ENCODE measurements at regions not wholly inside any gene's neighbourhood (a gene's known extent, or its start where the extent isn't known, plus 50 kb on each side); places are given as distances from the start of the nearest gene placed in this dataset.
"Not testable (repeated sequence)": the region's sequence is repeated elsewhere in the genome, so short reads cannot be mapped to it uniquely, and the experiment has no call there.

GRCh38 chr10:30743586-30743985 is 114.0 kb upstream of the LYZL2 start:
- POLR2A ChIA-PET (ENCODE audit: low non-redundant PET): no interaction called here
- no peak overlapping the region for H3K27ac ChIP-seq
- DNase-seq (ENCODE audit: low spot score): no peak
- TF ChIP-seq, protein P1, sequence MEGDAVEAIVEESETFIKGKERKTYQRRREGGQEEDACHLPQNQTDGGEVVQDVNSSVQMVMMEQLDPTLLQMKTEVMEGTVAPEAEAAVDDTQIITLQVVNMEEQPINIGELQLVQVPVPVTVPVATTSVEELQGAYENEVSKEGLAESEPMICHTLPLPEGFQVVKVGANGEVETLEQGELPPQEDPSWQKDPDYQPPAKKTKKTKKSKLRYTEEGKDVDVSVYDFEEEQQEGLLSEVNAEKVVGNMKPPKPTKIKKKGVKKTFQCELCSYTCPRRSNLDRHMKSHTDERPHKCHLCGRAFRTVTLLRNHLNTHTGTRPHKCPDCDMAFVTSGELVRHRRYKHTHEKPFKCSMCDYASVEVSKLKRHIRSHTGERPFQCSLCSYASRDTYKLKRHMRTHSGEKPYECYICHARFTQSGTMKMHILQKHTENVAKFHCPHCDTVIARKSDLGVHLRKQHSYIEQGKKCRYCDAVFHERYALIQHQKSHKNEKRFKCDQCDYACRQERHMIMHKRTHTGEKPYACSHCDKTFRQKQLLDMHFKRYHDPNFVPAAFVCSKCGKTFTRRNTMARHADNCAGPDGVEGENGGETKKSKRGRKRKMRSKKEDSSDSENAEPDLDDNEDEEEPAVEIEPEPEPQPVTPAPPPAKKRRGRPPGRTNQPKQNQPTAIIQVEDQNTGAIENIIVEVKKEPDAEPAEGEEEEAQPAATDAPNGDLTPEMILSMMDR (conservative IDR thresholded peaks at IDR 0.05; ENCODE audit: low read depth): no peak
- CTCF ChIA-PET: no interaction called here

GRCh38 chr10:30742471-30742870 is 112.9 kb upstream of the LYZL2 start:
- ChIA-PET POLR2A (ENCODE audit: low non-redundant PET) (no interaction called here), CTCF (interaction anchor here (0.5 kb wide), 1 partner anchor 588 kb away, joined by 5 read pairs; no protein-coding TSS in a partner anchor)
- DNase-seq (ENCODE audit: low spot score): no peak
- TF ChIP-seq, protein P1 (conservative IDR thresholded peaks at IDR 0.05; ENCODE audit: low read depth): no peak
- no peak overlapping the region for H3K27ac ChIP-seq

- H3K27ac ChIP-seq; CTCF ChIA-PET; DNase-seq (ENCODE audit: low spot score); POLR2A ChIA-PET (ENCODE audit: low non-redundant PET): not testable (repeated sequence)
These were observed 111.2 kb upstream of the LYZL2 start for GRCh38 chr10:30740774-30741173.

GRCh38 chr10:30738416-30738815 is 108.9 kb upstream of the LYZL2 start:
- DNase-seq (ENCODE audit: low spot score): no peak
- POLR2A ChIA-PET (ENCODE audit: low non-redundant PET): no interaction called here
- TF ChIP-seq, protein P1 (conservative IDR thresholded peaks at IDR 0.05; ENCODE audit: low read depth): no peak
- CTCF ChIA-PET: no interaction called here
- no peak overlapping the region for H3K27ac ChIP-seq

DNA sequence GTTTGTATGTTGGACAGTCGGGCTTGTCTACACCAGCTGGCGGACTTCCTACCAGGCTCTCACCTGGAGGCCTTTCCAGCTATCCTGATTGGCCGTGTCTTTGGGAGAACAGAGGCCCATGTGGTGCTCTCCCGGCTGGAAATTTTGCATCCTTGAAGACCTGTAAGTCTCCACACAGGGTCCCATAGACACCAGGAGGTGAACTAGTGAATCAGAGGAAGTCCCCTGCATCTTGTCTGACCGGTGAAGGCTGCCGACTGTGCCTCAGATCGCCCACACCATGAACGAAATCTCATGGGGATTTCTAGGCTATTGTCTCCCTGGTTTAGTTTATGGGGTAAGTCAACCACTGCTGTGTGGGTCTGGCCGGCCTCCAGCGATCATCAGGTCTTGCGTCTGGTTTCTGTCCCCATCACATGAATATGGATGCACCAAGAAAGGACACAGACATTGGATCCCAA is 108.4 kb upstream of the LYZL2 start:
- TF ChIP-seq, protein P1 (conservative IDR thresholded peaks at IDR 0.05; ENCODE audit: low read depth): no peak
- ChIA-PET CTCF (no interaction called here), POLR2A (ENCODE audit: low non-redundant PET) (no interaction called here)
- no peak for DNase-seq (ENCODE audit: low spot score)
- H3K27ac ChIP-seq: no peak overlapping the region

DNA sequence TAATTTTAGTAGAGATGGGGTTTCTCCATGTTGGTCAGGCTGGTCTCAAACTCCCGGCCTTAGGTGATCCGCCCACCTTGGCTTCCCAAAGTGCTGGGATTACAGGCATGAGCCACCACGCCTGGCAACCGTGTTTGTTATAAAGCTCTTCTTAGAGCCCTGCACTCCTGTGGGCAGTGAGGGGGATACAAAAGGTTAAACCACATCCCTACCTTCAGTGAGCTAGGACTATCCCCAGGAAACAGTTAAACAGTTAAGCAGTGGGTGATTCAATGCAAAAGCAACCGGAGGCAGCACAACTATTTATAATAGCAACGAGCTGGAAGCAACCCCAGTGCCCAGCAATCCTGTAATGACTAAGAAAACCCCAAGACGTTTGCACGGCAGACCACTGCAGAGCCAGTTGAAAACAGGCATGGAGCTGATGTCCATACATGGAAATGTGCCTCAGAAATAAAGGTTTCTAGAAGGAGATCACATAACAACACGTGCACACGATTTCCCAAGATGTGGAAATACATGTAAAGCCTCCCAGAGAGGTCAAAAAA is 107.2 kb upstream of the LYZL2 start:
- no peak overlapping the region for H3K27ac ChIP-seq
- ChIA-PET POLR2A (ENCODE audit: low non-redundant PET) (no interaction called here), CTCF (no interaction called here)
- TF ChIP-seq, protein P1 (conservative IDR thresholded peaks at IDR 0.05; ENCODE audit: low read depth): no peak
- peak; percentile 36 for DNase-seq (ENCODE audit: low spot score)

- CTCF ChIA-PET: interaction anchor here (0.6 to 0.8 kb wide), 2 partner anchors 133 to 1314 kb away, joined by 3 read pairs; no protein-coding TSS in a partner anchor
These were observed 105.3 kb upstream of the LYZL2 start for GRCh38 chr10:30734901-30735300.

More at GRCh38 chr10:30734901-30735300, 105.3 kb upstream of the LYZL2 start:
- TF ChIP-seq, protein P1 (conservative IDR thresholded peaks at IDR 0.05; ENCODE audit: low read depth): no peak
- no peak for DNase-seq (ENCODE audit: low spot score)
- POLR2A ChIA-PET (ENCODE audit: low non-redundant PET): no interaction called here
- no peak overlapping the region for H3K27ac ChIP-seq

All from RWPE1 (cell line).